Karpas-422 (cell line): ENCODE measurements at regions not wholly inside any gene's neighbourhood (a gene's known extent, or its start where the extent isn't known, plus 50 kb on each side); places are given as distances from the start of the nearest gene placed in this dataset.

Experiments
- DNase-seq: peaks from one replicate; pipeline ENCODE4 v3.0.0-alpha.2; 2015
- H2AFZ ChIP-seq: fragments of 200-600 bp; sonication (generic); 2 replicates; pipeline ENCODE4 v1.6.1; 2014; ENCODE audit warnings: antibody characterized with exemption, low read length, mixed read lengths
- H3K27ac ChIP-seq: fragments of 200-600 bp; sonication (generic); 2 replicates; pipeline ENCODE4 v1.5.1; 2014; ENCODE audit warnings: mild to moderate bottlenecking, low read length, moderate library complexity
- H3K27me3 ChIP-seq: fragments of 200-600 bp; sonication (generic); 2 replicates; pipeline ENCODE4 v1.6.1; 2014; ENCODE audit warnings: low read length, mixed read lengths
- H3K36me3 ChIP-seq: fragments of 200-600 bp; sonication (generic); 2 replicates; pipeline ENCODE4 v1.6.1; 2014; ENCODE audit warnings: low read length, mixed read lengths; ENCODE audit not compliant: insufficient read depth
- H3K4me1 ChIP-seq: fragments of 200-600 bp; sonication (generic); 2 replicates; pipeline ENCODE4 v1.6.1; 2014; ENCODE audit warnings: mild to moderate bottlenecking, low read length, mixed read lengths
- H3K4me2 ChIP-seq: fragments of 200-600 bp; sonication (generic); 2 replicates; pipeline ENCODE4 v1.6.1; 2014; ENCODE audit warnings: low read length, low read depth, mild to moderate bottlenecking; ENCODE audit not compliant: poor library complexity, severe bottlenecking
- H3K4me3 ChIP-seq: fragments of 200-600 bp; sonication (generic); 2 replicates; pipeline ENCODE4 v1.5.1; 2014; ENCODE audit warnings: mild to moderate bottlenecking, antibody characterized with exemption, low read length, mixed read lengths
- H3K79me2 ChIP-seq: fragments of 200-600 bp; sonication (generic); 2 replicates; pipeline ENCODE4 v1.6.1; 2014; ENCODE audit warnings: mild to moderate bottlenecking, low read length, mixed read lengths
- H3K9ac ChIP-seq: fragments of 200-600 bp; sonication (generic); 2 replicates; pipeline ENCODE4 v1.6.0; 2014; ENCODE audit warnings: low read length
- H3K9me2 ChIP-seq: fragments of 200-600 bp; sonication (generic), shearing (Covaris generic); replicated peaks from 2 replicates; pipeline ENCODE4 v1.6.0; 2014; ENCODE audit warnings: mild to moderate bottlenecking, low read length, moderate library complexity; ENCODE audit not compliant: insufficient read depth
- H3K9me3 ChIP-seq: fragments of 300-700, 200-600 bp; sonication (generic); 2 replicates; pipeline ENCODE4 v1.6.1; 2014; ENCODE audit warnings: low read length, mixed read lengths
- H4K20me1 ChIP-seq: fragments of 200-600 bp; sonication (generic); 2 replicates; pipeline ENCODE4 v1.6.1; 2014; ENCODE audit warnings: mild to moderate bottlenecking, antibody characterized with exemption, low read length, low read depth; ENCODE audit not compliant: insufficient read depth

GRCh38 chr3:75082845-75083244, 468.4 kb upstream of the CNTN3 start:
- Histone ChIP-seq H4K20me1 (no peaks in the 10 kb centered on the region), H2AFZ (no peak overlapping the region), H3K4me1 (no peaks in the 10 kb centered on the region), H3K36me3 (no peaks in the 10 kb centered on the region), H3K4me2 (no peak overlapping the region), H3K79me2 (no peaks in the 10 kb centered on the region), H3K4me3 (no peak overlapping the region), H3K9me2 (no peaks in the 10 kb centered on the region), H3K27ac (no peak overlapping the region), H3K9ac (no peak overlapping the region), H3K9me3 (peaks cover 1% of the 10 kb centered on the region), H3K27me3 (no peaks in the 10 kb centered on the region)
- DNase-seq = no peak

DNA sequence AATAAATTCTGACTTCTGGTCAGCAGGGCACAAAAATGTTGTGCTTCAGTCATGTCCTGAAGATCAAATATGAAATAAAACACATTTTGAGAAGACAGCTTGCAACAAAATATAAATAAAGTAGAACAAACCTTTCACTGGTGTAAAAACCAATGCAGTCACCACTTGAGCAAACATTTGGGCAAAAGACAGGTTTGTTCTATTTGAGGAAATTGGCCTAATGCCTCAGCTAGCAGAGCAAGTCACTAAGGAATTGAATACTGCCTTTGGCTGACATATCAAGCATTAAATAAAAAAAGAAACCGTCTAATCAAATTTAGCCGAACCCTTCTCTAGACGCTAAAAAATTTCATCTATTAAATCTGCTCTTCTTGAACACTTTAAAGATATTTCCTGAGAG, 475.4 kb upstream of the CNTN3 start:
- Histone ChIP-seq H3K27ac (no peak overlapping the region), H3K4me3 (no peak overlapping the region), H3K9ac (no peak overlapping the region), H3K4me1 (no peaks in the 10 kb centered on the region), H3K79me2 (no peaks in the 10 kb centered on the region), H3K9me3 (no peaks in the 10 kb centered on the region; the same call in none of the 2 replicates), H3K27me3 (no peaks in the 10 kb centered on the region), H3K9me2 (no peaks in the 10 kb centered on the region), H4K20me1 (no peaks in the 10 kb centered on the region), H3K36me3 (no peaks in the 10 kb centered on the region), H3K4me2 (no peak overlapping the region), H2AFZ (no peak overlapping the region)
- DNase-seq = no peak

DNA sequence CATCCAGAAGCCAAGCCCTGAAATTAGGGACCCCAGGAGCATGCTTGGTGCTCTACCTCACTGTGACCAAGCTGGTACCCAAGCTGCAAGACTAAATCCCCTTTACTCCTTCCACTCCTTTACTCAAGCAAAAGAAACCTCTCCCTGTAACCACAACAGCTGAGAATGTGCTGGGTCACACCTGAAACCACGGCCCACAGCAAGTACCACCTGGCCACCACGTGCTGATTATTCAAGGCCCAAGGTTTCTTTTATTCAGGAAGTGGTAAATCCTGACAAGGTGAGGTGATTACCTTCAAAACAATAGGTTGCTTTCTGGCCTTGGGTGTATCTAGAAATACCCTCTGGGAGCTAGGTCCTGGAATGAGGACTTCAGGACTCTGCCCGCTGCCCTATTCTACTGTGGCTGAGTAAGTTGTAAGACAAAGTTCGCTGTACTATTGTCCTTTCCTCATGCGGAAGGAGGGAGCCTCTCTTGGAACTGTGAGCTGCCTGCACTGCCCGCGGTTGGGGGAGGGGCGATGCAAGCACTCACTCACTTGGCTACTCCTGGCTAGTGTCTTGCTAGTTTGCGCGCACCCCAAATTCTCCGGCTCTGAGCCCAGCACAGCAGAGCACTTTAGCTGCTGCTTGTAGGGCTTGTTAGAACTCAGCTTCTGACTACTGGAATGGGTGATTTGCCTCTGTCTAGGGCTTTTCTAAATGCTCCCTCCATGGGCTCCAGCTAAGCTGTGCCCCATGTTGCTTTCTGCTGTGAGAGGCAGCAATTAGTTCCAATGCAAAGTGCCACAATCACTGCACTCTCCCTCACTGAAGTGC, 487.1 kb upstream of the CNTN3 start:
- Histone ChIP-seq H3K27me3 (no peaks in the 10 kb centered on the region), H3K9me3 (peaks cover 9% of the 10 kb centered on the region), H3K79me2 (no peaks in the 10 kb centered on the region), H3K4me2 (no peak overlapping the region), H3K9ac (no peak overlapping the region), H3K9me2 (no peaks in the 10 kb centered on the region), H3K36me3 (no peaks in the 10 kb centered on the region), H3K4me3 (no peak overlapping the region), H2AFZ (no peak overlapping the region), H4K20me1 (no peaks in the 10 kb centered on the region), H3K27ac (no peak overlapping the region), H3K4me1 (no peaks in the 10 kb centered on the region)
- DNase-seq = no peak

DNA sequence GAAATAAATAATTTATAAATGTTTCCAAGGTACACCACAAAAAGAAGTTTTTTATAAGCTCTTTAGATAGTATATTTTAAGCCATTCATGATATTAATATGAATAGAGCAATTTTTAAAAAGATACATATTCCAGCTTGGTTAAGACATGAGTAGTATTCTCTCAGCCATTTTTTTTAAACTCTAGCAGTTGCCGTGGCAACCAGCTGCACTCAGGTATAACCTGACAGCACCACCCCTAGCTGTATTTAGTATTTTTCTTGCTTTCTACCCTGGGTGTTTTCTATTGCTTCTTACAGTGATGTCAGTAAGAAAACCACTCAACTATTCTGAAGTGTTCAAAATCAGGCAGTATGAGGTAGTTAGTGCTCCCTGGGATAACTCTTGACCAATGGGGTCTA, 496.3 kb upstream of the CNTN3 start:
- DNase-seq = no peak
- H3K36me3 ChIP-seq = no peaks in the 10 kb centered on the region
- H2AFZ ChIP-seq = no peak overlapping the region
- no peaks in the 10 kb centered on the region for H3K4me1 ChIP-seq
- H3K9ac ChIP-seq = no peak overlapping the region
- no peaks in the 10 kb centered on the region for H3K9me3 ChIP-seq
- no peaks in the 10 kb centered on the region for H3K79me2 ChIP-seq
- H3K27me3 ChIP-seq = no peaks in the 10 kb centered on the region
- H4K20me1 ChIP-seq = no peaks in the 10 kb centered on the region
- no peak overlapping the region for H3K27ac ChIP-seq
- no peak overlapping the region for H3K4me3 ChIP-seq
- no peaks in the 10 kb centered on the region for H3K9me2 ChIP-seq
- no peak overlapping the region for H3K4me2 ChIP-seq

DNA sequence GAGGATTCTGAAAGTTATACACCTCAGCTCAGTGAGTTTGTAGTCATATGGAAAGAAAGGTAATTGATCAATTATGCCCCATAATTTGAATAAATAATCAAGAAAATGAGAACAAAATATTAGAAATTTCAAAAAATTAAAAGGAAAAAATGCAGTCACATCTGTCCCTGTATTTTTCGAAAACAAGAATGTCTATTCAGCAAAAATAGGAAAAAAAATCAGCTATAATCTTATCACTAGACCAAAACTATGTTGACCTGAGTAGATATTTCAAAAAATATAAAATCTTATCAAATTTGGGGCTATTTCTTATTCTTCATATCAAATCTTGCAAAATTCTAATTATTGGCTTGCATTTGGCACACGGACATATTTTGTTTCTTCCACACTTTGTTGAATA, 501.2 kb upstream of the CNTN3 start:
- Histone ChIP-seq H3K4me3 (no peak overlapping the region), H3K4me1 (no peaks in the 10 kb centered on the region), H3K36me3 (no peaks in the 10 kb centered on the region), H3K9me3 (no peaks in the 10 kb centered on the region), H3K9me2 (no peaks in the 10 kb centered on the region), H4K20me1 (no peaks in the 10 kb centered on the region), H3K9ac (no peak overlapping the region), H3K79me2 (no peaks in the 10 kb centered on the region), H2AFZ (no peak overlapping the region), H3K4me2 (no peak overlapping the region), H3K27me3 (no peaks in the 10 kb centered on the region), H3K27ac (no peak overlapping the region)
- no peak for DNase-seq

- Histone ChIP-seq H4K20me1 (no peaks in the 10 kb centered on the region), H3K4me2 (no peak overlapping the region)
Measured at GRCh38 chr3:75118779-75119178, 504.3 kb upstream of the CNTN3 start.

GRCh38 chr3:75126556-75126955, 512.1 kb upstream of the CNTN3 start:
- Histone ChIP-seq H3K79me2 (no peaks in the 10 kb centered on the region), H3K9ac (no peak overlapping the region), H3K4me2 (no peak overlapping the region), H3K36me3 (no peaks in the 10 kb centered on the region), H3K4me1 (no peaks in the 10 kb centered on the region), H2AFZ (no peak overlapping the region), H3K27me3 (no peaks in the 10 kb centered on the region), H3K9me2 (no peaks in the 10 kb centered on the region; the same call in none of the 2 replicates), H4K20me1 (no peaks in the 10 kb centered on the region), H3K9me3 (no peaks in the 10 kb centered on the region), H3K27ac (no peak overlapping the region), H3K4me3 (no peak overlapping the region)
- DNase-seq = no peak

More at GRCh38 chr3:75118779-75119178, 504.3 kb upstream of the CNTN3 start:
- DNase-seq = no peak
- H2AFZ ChIP-seq = no peak overlapping the region
- no peaks in the 10 kb centered on the region for H3K9me2 ChIP-seq
- no peak overlapping the region for H3K9ac ChIP-seq
- H3K79me2 ChIP-seq = no peaks in the 10 kb centered on the region
- H3K9me3 ChIP-seq = no peaks in the 10 kb centered on the region
- no peaks in the 10 kb centered on the region for H3K4me1 ChIP-seq
- no peak overlapping the region for H3K4me3 ChIP-seq
- H3K36me3 ChIP-seq = no peaks in the 10 kb centered on the region
- no peaks in the 10 kb centered on the region for H3K27me3 ChIP-seq
- no peak overlapping the region for H3K27ac ChIP-seq

DNA sequence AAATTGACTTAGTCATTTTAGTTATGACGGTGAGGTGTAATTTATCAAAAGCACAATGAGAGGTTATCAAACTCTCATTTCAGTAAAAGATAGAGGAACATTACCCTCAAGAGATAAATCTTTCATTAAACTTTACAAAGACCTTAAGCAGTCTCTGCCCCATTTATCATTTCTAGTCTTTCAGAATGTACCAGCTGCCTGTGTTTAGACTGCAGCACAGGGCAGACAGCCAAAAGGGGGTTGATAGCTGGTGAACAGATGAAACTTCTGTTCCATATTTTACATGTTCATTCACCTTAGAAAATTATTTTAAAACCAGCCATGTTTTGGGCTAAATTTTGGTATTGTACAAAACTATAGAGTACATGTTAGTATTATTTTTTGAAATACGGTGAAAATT, 514.6 kb upstream of the CNTN3 start:
- no peak for DNase-seq
- Histone ChIP-seq H3K27ac (no peak overlapping the region), H4K20me1 (no peaks in the 10 kb centered on the region), H3K4me1 (no peaks in the 10 kb centered on the region), H2AFZ (no peak overlapping the region), H3K9me2 (no peaks in the 10 kb centered on the region; the same call in none of the 2 replicates), H3K4me2 (no peak overlapping the region), H3K4me3 (no peak overlapping the region), H3K9ac (no peak overlapping the region), H3K36me3 (no peaks in the 10 kb centered on the region), H3K79me2 (no peaks in the 10 kb centered on the region), H3K9me3 (no peaks in the 10 kb centered on the region), H3K27me3 (no peaks in the 10 kb centered on the region)
